Nucleus accumbens (tissue), 56 donors: ENCODE measurements at regions not wholly inside any gene's neighbourhood (a gene's known extent, or its start where the extent isn't known, plus 50 kb on each side); places are given as distances from the start of the nearest gene placed in this dataset.

ENCODE experiments used
- DNase-seq, 56 donors: peaks; one replicate each; lab custom pipeline; 2025; lab: John Stamatoyannopoulos, UW

GRCh38 chr12:94025756-94026155 is 122.6 kb upstream of the PLXNC1 start:
- DNase-seq: no peak

GRCh38 chr12:94026596-94026995 is 121.8 kb upstream of the PLXNC1 start:
- DNase-seq: no peak

GRCh38 chr12:94027561-94027960 is 120.8 kb upstream of the PLXNC1 start:
- DNase-seq: no peak

- no peak for DNase-seq
These were observed 116.6 kb upstream of the PLXNC1 start for GRCh38 chr12:94031763-94032162.

- no peak for DNase-seq
These were observed 116.0 kb upstream of the PLXNC1 start for GRCh38 chr12:94032368-94032767.

GRCh38 chr12:94033101-94033500 is 115.3 kb upstream of the PLXNC1 start:
- no peak for DNase-seq

- no peak for DNase-seq
These were observed 114.6 kb upstream of the PLXNC1 start for GRCh38 chr12:94033784-94034183.

- DNase-seq: no peak
These were observed 110.9 kb upstream of the PLXNC1 start for GRCh38 chr12:94037444-94037843.

- no peak for DNase-seq
These were observed 109.8 kb upstream of the PLXNC1 start for GRCh38 chr12:94038605-94039004.

- no peak for DNase-seq
These were observed 109.1 kb upstream of the PLXNC1 start for GRCh38 chr12:94039199-94039840.

- DNase-seq: no peak
These were observed 108.5 kb upstream of the PLXNC1 start for GRCh38 chr12:94039914-94040313.

- no peak for DNase-seq
These were observed 106.5 kb upstream of the PLXNC1 start for GRCh38 chr12:94041850-94042249.

GRCh38 chr12:94042321-94042720 is 106.1 kb upstream of the PLXNC1 start:
- no peak for DNase-seq

- no peak for DNase-seq
These were observed 101.6 kb upstream of the PLXNC1 start for GRCh38 chr12:94046626-94047410.

GRCh38 chr12:94047781-94048567 is 100.4 kb upstream of the PLXNC1 start:
- DNase-seq: peak in 1 of 56 donors; percentile 2

GRCh38 chr12:94048757-94049156 is 99.6 kb upstream of the PLXNC1 start:
- no peak for DNase-seq

- no peak for DNase-seq
These were observed 98.7 kb upstream of the PLXNC1 start for GRCh38 chr12:94049718-94050117.

- DNase-seq: no peak
These were observed 94.7 kb upstream of the PLXNC1 start for GRCh38 chr12:94053676-94054075.

GRCh38 chr12:94055528-94055927 is 92.8 kb upstream of the PLXNC1 start:
- no peak for DNase-seq

- no peak for DNase-seq
These were observed 91.8 kb upstream of the PLXNC1 start for GRCh38 chr12:94056419-94057158.
